Right atrium auricular region (tissue), 2 donors: ENCODE measurements at regions not wholly inside any gene's neighbourhood (a gene's known extent, or its start where the extent isn't known, plus 50 kb on each side); places are given as distances from the start of the nearest gene placed in this dataset.

Experiments used
- DNase-seq: peaks from one replicate; pipeline ENCODE4 v3.0.0-alpha.2; 2019; ENCODE audit warnings: low spot score
- H3K27ac ChIP-seq, 2 donors: fragments of 200-600 bp; sonication (generic); 1 replicate in 1 of 2; 2 replicates in 1 of 2; pipeline ENCODE4 v1.5.1; 2016 to 2019
- H3K27me3 ChIP-seq, 2 donors: fragments of 200-600 bp; sonication (generic); one replicate each; pipeline versions ENCODE4 v1.5.1 to v1.6.0; 2017 to 2019
- H3K36me3 ChIP-seq: fragments of 200-600 bp; sonication (generic); one replicate; pipeline ENCODE4 v1.5.1; 2016
- H3K4me1 ChIP-seq, 2 donors: fragments of 200-600 bp; sonication (generic); one replicate each; pipeline versions ENCODE4 v1.5.1 to v1.6.0; 2017 to 2019
- H3K4me3 ChIP-seq, 2 donors: fragments of 200-600 bp; sonication (generic); 1 replicate in 1 of 2; 2 replicates in 1 of 2; pipeline ENCODE4 v1.5.1; 2017 to 2019; ENCODE audit warnings: mild to moderate bottlenecking in 1 of 2, moderate library complexity in 1 of 2
- H3K9me3 ChIP-seq, 2 donors: fragments of 200-600 bp; sonication (generic); one replicate each; pipeline ENCODE4 v1.5.1; 2019
- CTCF ChIP-seq, 2 donors: fragments of 200-600 bp; sonication (generic); IDR thresholded peaks; one replicate each; pipeline ENCODE4 v1.5.1; 2019; ENCODE audit warnings: antibody characterized with exemption in 2 of 2

GRCh38 chr16:65922923-65923322 is 443.6 kb upstream of the CDH5 start:
- no peaks in the 10 kb centered on the region for H3K9me3 ChIP-seq
- no peaks in the 10 kb centered on the region for H3K27me3 ChIP-seq
- H3K36me3 ChIP-seq = no peaks in the 10 kb centered on the region
- no peak for TF ChIP-seq CTCF (IDR thresholded peaks at IDR 0.05)
- H3K27ac ChIP-seq = no peak overlapping the region
- DNase-seq = peak; percentile 23
- no peaks in the 10 kb centered on the region for H3K4me1 ChIP-seq
- H3K4me3 ChIP-seq = no peak overlapping the region

GRCh38 chr16:65919986-65920376 is 446.5 kb upstream of the CDH5 start:
- DNase-seq = no peak
- no peaks in the 10 kb centered on the region for H3K36me3 ChIP-seq
- no peaks in the 10 kb centered on the region for H3K27me3 ChIP-seq
- H3K9me3 ChIP-seq = peaks cover 0 to 4% of the 10 kb centered on the region in 2 donors
- H3K27ac ChIP-seq = no peak overlapping the region
- H3K4me3 ChIP-seq = no peak overlapping the region
- TF ChIP-seq CTCF (IDR thresholded peaks at IDR 0.05) = no peak
- H3K4me1 ChIP-seq = no peaks in the 10 kb centered on the region

GRCh38 chr16:65919145-65919985 is 447.1 kb upstream of the CDH5 start:
- no peaks in the 10 kb centered on the region for H3K4me1 ChIP-seq
- no peaks in the 10 kb centered on the region for H3K27me3 ChIP-seq
- H3K9me3 ChIP-seq = peaks cover 0 to 4% of the 10 kb centered on the region in 2 donors
- no peak for TF ChIP-seq CTCF (IDR thresholded peaks at IDR 0.05)
- peak; percentile 43 for DNase-seq
- H3K27ac ChIP-seq = no peak overlapping the region
- no peaks in the 10 kb centered on the region for H3K36me3 ChIP-seq
- H3K4me3 ChIP-seq = no peak overlapping the region

- Histone ChIP-seq H3K4me1 (no peaks in the 10 kb centered on the region), H3K27ac (no peak overlapping the region), H3K9me3 (peaks cover 0 to 4% of the 10 kb centered on the region in 2 donors), H3K4me3 (no peak overlapping the region), H3K36me3 (no peaks in the 10 kb centered on the region), H3K27me3 (no peaks in the 10 kb centered on the region)
- DNase-seq = no peak
- TF ChIP-seq CTCF (IDR thresholded peaks at IDR 0.05) = no peak
Measured at GRCh38 chr16:65917466-65917865, 449.0 kb upstream of the CDH5 start.

GRCh38 chr16:65916995-65917394 is 449.5 kb upstream of the CDH5 start:
- peaks cover 0 to 4% of the 10 kb centered on the region in 2 donors for H3K9me3 ChIP-seq
- no peak for DNase-seq
- H3K27ac ChIP-seq = no peak overlapping the region
- H3K4me1 ChIP-seq = no peaks in the 10 kb centered on the region
- no peak overlapping the region for H3K4me3 ChIP-seq
- TF ChIP-seq CTCF (IDR thresholded peaks at IDR 0.05) = no peak
- no peaks in the 10 kb centered on the region for H3K27me3 ChIP-seq
- no peaks in the 10 kb centered on the region for H3K36me3 ChIP-seq

- H3K27me3 ChIP-seq = no peaks in the 10 kb centered on the region
- H3K36me3 ChIP-seq = no peaks in the 10 kb centered on the region
- no peaks in the 10 kb centered on the region for H3K9me3 ChIP-seq
- H3K4me1 ChIP-seq = no peaks in the 10 kb centered on the region
- no peak overlapping the region for H3K4me3 ChIP-seq
- no peak overlapping the region for H3K27ac ChIP-seq
- no peak for DNase-seq
- TF ChIP-seq CTCF (IDR thresholded peaks at IDR 0.05) = no peak
Measured at GRCh38 chr16:65910291-65910690, 456.2 kb upstream of the CDH5 start.
